ENCODE measurements at regions not wholly inside any gene's neighbourhood (a gene's known extent, or its start where the extent isn't known, plus 50 kb on each side); places are given as distances from the start of the nearest gene placed in this dataset.

DNA sequence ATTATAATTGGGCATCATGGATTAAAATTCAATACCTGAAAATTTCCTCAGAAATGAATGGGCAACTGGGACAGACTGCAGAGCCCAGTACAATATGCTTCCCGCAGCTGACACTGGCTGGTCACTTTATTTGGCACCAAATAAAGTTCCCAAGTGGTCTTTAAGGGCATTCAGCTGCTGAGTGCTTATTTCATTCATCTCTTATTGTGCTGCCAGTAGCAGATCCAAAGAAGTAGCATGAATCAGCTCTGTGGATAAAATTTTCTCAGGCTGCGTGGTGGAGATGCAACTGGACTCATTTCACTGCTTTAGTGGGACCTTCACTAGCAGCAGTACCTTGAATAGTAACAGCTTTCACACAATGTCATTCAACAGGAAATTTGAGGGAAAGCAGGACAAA, 226.3 kb upstream of the ADGRL2 start:
- no peaks in the 10 kb centered on the region for H3K36me3 ChIP-seq (ENCODE audit: control insufficient read depth, insufficient read depth, low read length)
- TF ChIP-seq, protein P1, sequence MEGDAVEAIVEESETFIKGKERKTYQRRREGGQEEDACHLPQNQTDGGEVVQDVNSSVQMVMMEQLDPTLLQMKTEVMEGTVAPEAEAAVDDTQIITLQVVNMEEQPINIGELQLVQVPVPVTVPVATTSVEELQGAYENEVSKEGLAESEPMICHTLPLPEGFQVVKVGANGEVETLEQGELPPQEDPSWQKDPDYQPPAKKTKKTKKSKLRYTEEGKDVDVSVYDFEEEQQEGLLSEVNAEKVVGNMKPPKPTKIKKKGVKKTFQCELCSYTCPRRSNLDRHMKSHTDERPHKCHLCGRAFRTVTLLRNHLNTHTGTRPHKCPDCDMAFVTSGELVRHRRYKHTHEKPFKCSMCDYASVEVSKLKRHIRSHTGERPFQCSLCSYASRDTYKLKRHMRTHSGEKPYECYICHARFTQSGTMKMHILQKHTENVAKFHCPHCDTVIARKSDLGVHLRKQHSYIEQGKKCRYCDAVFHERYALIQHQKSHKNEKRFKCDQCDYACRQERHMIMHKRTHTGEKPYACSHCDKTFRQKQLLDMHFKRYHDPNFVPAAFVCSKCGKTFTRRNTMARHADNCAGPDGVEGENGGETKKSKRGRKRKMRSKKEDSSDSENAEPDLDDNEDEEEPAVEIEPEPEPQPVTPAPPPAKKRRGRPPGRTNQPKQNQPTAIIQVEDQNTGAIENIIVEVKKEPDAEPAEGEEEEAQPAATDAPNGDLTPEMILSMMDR (IDR thresholded peaks at IDR 0.05; ENCODE audit: insufficient read depth, low read length, poor library complexity, severe bottlenecking) = no peak
- no peaks in the 10 kb centered on the region for H3K27me3 ChIP-seq (replicated peaks; ENCODE audit: control insufficient read depth, insufficient read depth, low read length)
- H3K4me3 ChIP-seq (replicated peaks; ENCODE audit: low read depth, low read length) = no peak overlapping the region
- no peak for DNase-seq (ENCODE audit: extremely low read depth, insufficient read length)

DNA sequence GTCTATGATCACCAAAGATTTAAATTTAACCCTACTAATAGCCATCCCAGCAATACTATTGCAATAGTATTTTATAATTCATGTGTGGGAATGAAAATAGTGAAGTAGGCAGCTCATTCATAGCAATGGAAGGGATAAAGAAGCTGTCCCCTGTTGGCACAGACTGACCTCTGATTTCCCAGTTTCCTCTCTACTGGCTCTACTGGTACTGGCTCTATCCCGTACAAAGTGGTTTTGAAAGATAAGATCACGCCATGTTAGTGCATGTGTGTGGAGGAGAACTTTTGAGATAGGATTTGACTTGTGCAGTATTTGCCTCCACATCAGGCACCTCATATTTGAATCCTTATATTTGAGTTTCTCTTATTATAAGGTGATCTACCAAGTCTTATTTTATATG, 227.3 kb upstream of the ADGRL2 start:
- TF ChIP-seq, protein P1 (IDR thresholded peaks at IDR 0.05; ENCODE audit: insufficient read depth, low read length, poor library complexity, severe bottlenecking) = no peak
- H3K36me3 ChIP-seq (ENCODE audit: control insufficient read depth, insufficient read depth, low read length) = no peaks in the 10 kb centered on the region
- H3K27me3 ChIP-seq (replicated peaks; ENCODE audit: control insufficient read depth, insufficient read depth, low read length) = no peaks in the 10 kb centered on the region
- no peak overlapping the region for H3K4me3 ChIP-seq (replicated peaks; ENCODE audit: low read depth, low read length)
- no peak for DNase-seq (ENCODE audit: extremely low read depth, insufficient read length)

DNA sequence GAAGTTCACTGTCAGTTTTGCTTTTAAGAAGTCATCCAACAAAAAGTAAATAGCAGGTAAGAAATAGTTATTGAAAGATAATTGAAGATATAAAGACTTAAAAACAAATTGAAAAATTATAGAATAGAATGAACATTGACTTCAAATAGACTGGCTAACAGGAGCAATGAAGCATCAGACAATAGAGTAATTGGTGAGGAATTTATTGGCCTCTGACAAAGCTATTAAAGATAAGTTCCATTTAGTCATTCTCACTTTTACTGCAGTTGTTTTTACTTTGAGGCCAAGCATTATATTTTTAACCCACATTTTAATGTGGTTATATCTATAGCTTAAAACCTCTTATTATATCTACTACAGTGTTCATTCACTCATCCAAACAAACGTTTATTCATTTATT, 228.8 kb upstream of the ADGRL2 start:
- DNase-seq (ENCODE audit: extremely low read depth, insufficient read length) = no peak
- H3K27me3 ChIP-seq (replicated peaks; ENCODE audit: control insufficient read depth, insufficient read depth, low read length) = no peaks in the 10 kb centered on the region
- TF ChIP-seq, protein P1 (IDR thresholded peaks at IDR 0.05; ENCODE audit: insufficient read depth, low read length, poor library complexity, severe bottlenecking) = no peak
- no peak overlapping the region for H3K4me3 ChIP-seq (replicated peaks; ENCODE audit: low read depth, low read length)
- H3K36me3 ChIP-seq (ENCODE audit: control insufficient read depth, insufficient read depth, low read length) = no peaks in the 10 kb centered on the region

DNA sequence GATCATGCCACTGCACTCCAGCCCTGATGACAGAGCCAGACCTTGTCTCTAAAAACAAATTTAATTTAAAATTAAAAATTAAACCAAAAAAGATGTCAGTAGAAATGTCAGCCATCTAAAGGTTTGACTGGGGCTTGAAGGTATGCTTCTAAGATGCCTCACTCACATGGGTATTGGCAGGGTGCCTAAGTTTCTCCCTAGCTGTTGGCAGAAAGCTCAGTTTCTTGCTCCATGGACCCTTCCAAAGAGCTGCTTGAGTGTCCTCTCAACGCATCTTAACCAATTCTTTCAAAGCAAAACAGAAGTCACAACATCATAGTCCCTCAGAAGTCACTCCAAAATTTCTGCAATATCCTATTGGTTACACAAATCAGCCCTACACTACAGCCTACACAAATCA, 231.0 kb upstream of the ADGRL2 start:
- Histone ChIP-seq H3K4me3 (replicated peaks; ENCODE audit: low read depth, low read length) (no peak overlapping the region), H3K27me3 (replicated peaks; ENCODE audit: control insufficient read depth, insufficient read depth, low read length) (no peaks in the 10 kb centered on the region), H3K36me3 (ENCODE audit: control insufficient read depth, insufficient read depth, low read length) (no peaks in the 10 kb centered on the region)
- no peak for DNase-seq (ENCODE audit: extremely low read depth, insufficient read length)
- TF ChIP-seq, protein P1 (IDR thresholded peaks at IDR 0.05; ENCODE audit: insufficient read depth, low read length, poor library complexity, severe bottlenecking) = no peak

DNA sequence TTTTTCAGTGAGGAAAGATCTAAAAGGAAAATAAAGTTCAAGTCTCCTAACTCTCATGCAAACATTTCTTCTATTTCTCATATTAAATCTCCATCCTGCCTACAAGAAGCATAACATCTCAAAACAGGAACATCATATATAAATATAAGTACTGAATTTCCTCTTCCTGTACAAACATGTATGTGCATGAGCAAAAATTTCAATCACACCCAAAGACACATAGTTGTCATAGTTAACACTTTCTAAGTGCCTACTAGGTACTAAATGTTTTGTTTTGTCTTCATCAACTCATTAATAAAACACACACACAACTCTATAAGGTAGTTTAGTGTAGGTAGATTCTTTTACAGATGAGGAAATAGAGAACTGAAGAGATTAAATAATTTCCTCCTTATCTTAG, 237.1 kb upstream of the ADGRL2 start:
- DNase-seq (ENCODE audit: extremely low read depth, insufficient read length) = no peak
- Histone ChIP-seq H3K36me3 (ENCODE audit: control insufficient read depth, insufficient read depth, low read length) (no peaks in the 10 kb centered on the region), H3K4me3 (replicated peaks; ENCODE audit: low read depth, low read length) (no peak overlapping the region), H3K27me3 (replicated peaks; ENCODE audit: control insufficient read depth, insufficient read depth, low read length) (no peaks in the 10 kb centered on the region)
- TF ChIP-seq, protein P1 (IDR thresholded peaks at IDR 0.05; ENCODE audit: insufficient read depth, low read length, poor library complexity, severe bottlenecking) = no peak

DNA sequence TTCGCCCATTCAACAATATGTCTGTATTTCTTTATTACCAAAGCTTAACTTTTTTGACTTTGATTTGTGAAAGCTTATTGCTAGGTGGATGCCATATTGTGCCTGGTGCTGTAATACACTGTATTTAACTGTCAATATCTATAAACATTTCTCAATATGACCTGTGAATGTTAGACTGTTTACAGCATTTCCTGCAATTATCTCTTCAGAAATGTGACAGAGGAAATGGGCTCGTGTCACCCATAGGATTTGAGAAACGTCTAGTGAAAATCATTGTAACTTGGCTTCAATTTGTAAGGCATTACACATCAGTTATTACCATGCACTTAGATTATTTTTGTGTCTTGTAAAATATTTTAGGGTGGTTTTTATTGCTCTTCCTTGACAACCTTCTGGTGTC, 237.8 kb upstream of the ADGRL2 start:
- Histone ChIP-seq H3K4me3 (replicated peaks; ENCODE audit: low read depth, low read length) (no peak overlapping the region), H3K27me3 (replicated peaks; ENCODE audit: control insufficient read depth, insufficient read depth, low read length) (no peaks in the 10 kb centered on the region), H3K36me3 (ENCODE audit: control insufficient read depth, insufficient read depth, low read length) (no peaks in the 10 kb centered on the region)
- TF ChIP-seq, protein P1 (IDR thresholded peaks at IDR 0.05; ENCODE audit: insufficient read depth, low read length, poor library complexity, severe bottlenecking) = no peak
- DNase-seq (ENCODE audit: extremely low read depth, insufficient read length) = no peak

All from GM06990 (cell line).